ENCODE measurements at regions not wholly inside any gene's neighbourhood (a gene's known extent, or its start where the extent isn't known, plus 50 kb on each side); places are given as distances from the start of the nearest gene placed in this dataset.

DNA sequence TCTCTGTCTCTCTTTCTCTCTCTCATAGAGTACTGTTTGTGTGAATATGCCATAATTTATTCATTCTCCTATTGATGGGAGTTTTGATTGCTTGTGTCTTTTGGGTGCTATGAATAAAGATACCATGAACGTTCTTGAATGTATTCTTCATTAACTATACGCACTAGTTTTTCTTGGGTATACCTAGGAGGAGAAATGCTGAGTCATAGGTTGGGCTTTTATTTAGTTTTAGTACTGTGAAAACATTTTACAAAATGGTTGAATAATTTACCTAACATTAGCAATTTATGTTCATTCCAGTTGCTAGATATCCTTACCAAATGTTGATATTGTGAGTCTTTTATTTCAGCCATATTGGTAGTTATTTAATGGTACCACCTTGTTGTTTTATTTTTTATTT, 192.5 kb downstream of the NPR3 start:
- TF ChIP-seq, protein P1, sequence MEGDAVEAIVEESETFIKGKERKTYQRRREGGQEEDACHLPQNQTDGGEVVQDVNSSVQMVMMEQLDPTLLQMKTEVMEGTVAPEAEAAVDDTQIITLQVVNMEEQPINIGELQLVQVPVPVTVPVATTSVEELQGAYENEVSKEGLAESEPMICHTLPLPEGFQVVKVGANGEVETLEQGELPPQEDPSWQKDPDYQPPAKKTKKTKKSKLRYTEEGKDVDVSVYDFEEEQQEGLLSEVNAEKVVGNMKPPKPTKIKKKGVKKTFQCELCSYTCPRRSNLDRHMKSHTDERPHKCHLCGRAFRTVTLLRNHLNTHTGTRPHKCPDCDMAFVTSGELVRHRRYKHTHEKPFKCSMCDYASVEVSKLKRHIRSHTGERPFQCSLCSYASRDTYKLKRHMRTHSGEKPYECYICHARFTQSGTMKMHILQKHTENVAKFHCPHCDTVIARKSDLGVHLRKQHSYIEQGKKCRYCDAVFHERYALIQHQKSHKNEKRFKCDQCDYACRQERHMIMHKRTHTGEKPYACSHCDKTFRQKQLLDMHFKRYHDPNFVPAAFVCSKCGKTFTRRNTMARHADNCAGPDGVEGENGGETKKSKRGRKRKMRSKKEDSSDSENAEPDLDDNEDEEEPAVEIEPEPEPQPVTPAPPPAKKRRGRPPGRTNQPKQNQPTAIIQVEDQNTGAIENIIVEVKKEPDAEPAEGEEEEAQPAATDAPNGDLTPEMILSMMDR (IDR thresholded peaks at IDR 0.05), result no peak
- TF ChIP-seq POLR2A (IDR thresholded peaks at IDR 0.05), result no peak

Measured in lower leg skin (tissue), 3 donors.